HCT116 (cell line): ENCODE measurements at regions not wholly inside any gene's neighbourhood (a gene's known extent, or its start where the extent isn't known, plus 50 kb on each side); places are given as distances from the start of the nearest gene placed in this dataset.

Experiments used
- ELF1 ChIP-seq: IDR thresholded peaks from 2 replicates; pipeline ENCODE4 v1.6.1; 2012; ENCODE audit warnings: low read depth, borderline replicate concordance
- POLR2A ChIP-seq: IDR thresholded peaks from 2 replicates; pipeline ENCODE4 v1.7.0; 2011; ENCODE audit warnings: borderline replicate concordance; ENCODE audit not compliant: insufficient read depth, insufficient read length; ENCODE audit errors: extremely low read depth
- TF ChIP-seq, protein P1 (sequence below): IDR thresholded peaks from 2 replicates; pipeline ENCODE4 v1.6.1; 2012
- TF ChIP-seq, protein P2 (sequence below), 3 experiments: fragments of 200-600 bp in 1 of 3; sonication (generic) in 1 of 3; IDR thresholded peaks in 2 of 3; conservative IDR thresholded peaks in 1 of 3; 2 replicates each; pipeline ENCODE4 v1.5.1; 2012 to 2017; ENCODE audit warnings: low read depth in 2 of 3, low read length in 2 of 3, antibody characterized with exemption in 1 of 3, borderline replicate concordance in 1 of 3, control low read depth in 1 of 3, mild to moderate bottlenecking in 1 of 3, mixed read lengths in 1 of 3, mixed run types in 1 of 3, moderate library complexity in 1 of 3; ENCODE audit not compliant: insufficient read depth in 1 of 3

DNA sequence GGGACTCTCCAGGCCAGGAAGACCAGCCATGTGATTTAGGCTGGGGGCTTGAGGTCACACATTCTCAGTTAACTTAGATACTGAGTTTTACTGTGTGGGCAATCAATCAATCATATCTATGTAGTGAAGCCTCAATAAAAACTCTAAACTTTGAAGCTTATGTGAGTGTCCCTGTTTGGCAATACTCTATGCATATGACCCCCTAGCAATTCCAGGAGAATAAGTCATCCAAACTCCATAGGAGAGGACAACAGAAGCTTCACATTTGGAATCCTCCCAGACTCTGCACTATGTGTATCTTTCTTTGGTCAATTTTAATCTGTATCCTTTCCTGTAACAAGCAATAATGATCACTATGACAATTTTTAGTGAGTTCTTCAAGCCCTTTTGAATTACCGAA is 216.8 kb upstream of the RGMB start:
- TF ChIP-seq, protein P1, sequence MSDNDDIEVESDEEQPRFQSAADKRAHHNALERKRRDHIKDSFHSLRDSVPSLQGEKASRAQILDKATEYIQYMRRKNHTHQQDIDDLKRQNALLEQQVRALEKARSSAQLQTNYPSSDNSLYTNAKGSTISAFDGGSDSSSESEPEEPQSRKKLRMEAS: no peak
- TF ChIP-seq, protein P2, sequence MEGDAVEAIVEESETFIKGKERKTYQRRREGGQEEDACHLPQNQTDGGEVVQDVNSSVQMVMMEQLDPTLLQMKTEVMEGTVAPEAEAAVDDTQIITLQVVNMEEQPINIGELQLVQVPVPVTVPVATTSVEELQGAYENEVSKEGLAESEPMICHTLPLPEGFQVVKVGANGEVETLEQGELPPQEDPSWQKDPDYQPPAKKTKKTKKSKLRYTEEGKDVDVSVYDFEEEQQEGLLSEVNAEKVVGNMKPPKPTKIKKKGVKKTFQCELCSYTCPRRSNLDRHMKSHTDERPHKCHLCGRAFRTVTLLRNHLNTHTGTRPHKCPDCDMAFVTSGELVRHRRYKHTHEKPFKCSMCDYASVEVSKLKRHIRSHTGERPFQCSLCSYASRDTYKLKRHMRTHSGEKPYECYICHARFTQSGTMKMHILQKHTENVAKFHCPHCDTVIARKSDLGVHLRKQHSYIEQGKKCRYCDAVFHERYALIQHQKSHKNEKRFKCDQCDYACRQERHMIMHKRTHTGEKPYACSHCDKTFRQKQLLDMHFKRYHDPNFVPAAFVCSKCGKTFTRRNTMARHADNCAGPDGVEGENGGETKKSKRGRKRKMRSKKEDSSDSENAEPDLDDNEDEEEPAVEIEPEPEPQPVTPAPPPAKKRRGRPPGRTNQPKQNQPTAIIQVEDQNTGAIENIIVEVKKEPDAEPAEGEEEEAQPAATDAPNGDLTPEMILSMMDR (IDR thresholded peaks at IDR 0.05 in 2 of 3, conservative IDR thresholded peaks at IDR 0.05 in 1 of 3; ENCODE audit: borderline replicate concordance in 1 of 3, insufficient read depth in 1 of 3, low read depth in 2 of 3, low read length in 2 of 3): no peak
- TF ChIP-seq POLR2A: no peak
- no peak for TF ChIP-seq ELF1
